ENCODE measurements at regions not wholly inside any gene's neighbourhood (a gene's known extent, or its start where the extent isn't known, plus 50 kb on each side); places are given as distances from the start of the nearest gene placed in this dataset.

DNA sequence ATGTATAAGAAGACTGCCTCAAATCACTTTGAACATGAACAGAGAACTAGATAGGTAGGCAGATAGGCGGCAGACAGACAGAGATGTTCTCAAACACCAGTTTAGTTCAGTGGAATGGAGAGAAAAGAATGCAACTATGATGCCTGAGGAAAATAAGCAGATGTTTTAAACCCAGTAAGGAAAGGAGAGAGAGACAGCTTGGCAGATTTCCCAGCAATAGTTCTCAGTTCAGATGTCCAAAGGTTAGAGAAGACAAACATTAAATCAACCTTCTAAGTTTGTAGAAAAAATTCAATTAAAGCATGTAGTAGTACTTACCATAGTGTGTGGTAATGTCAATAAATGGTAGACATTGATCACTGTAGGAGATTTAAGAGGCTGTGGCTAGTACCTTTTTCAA lies 209.6 kb upstream of the PFN2 start:
- TF ChIP-seq, protein P1, sequence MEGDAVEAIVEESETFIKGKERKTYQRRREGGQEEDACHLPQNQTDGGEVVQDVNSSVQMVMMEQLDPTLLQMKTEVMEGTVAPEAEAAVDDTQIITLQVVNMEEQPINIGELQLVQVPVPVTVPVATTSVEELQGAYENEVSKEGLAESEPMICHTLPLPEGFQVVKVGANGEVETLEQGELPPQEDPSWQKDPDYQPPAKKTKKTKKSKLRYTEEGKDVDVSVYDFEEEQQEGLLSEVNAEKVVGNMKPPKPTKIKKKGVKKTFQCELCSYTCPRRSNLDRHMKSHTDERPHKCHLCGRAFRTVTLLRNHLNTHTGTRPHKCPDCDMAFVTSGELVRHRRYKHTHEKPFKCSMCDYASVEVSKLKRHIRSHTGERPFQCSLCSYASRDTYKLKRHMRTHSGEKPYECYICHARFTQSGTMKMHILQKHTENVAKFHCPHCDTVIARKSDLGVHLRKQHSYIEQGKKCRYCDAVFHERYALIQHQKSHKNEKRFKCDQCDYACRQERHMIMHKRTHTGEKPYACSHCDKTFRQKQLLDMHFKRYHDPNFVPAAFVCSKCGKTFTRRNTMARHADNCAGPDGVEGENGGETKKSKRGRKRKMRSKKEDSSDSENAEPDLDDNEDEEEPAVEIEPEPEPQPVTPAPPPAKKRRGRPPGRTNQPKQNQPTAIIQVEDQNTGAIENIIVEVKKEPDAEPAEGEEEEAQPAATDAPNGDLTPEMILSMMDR (IDR thresholded peaks at IDR 0.05; ENCODE audit: low read length), result no peak
- no peak for TF ChIP-seq EZH2phosphoT487 (IDR thresholded peaks at IDR 0.05; ENCODE audit: low read length)
